Stimulated activated naive CD8-positive, alpha-beta T cell treated with anti-CD3 and anti-CD28 coated beads, Interleukin-15, Interleukin-2, amounts not matched to agents 100 U/mL and 50 U/mL, for 24 hours (primary cell): ENCODE measurements at regions not wholly inside any gene's neighbourhood (a gene's known extent, or its start where the extent isn't known, plus 50 kb on each side); places are given as distances from the start of the nearest gene placed in this dataset.
A peak's percentile ranks its signal among the peaks of the same experiment; 100 is the strongest.
"Not testable (repeated sequence)": the region's sequence is repeated elsewhere in the genome, so short reads cannot be mapped to it uniquely, and the experiment has no call there.

Experiments
- ATAC-seq: fragments of 150-1000 bp; cut with Tn5 transposase; one replicate; pipeline ENCODE4 v1.10.0; 2021
- DNase-seq: peaks from one replicate; pipeline ENCODE4 v3.0.0; 2021

DNA sequence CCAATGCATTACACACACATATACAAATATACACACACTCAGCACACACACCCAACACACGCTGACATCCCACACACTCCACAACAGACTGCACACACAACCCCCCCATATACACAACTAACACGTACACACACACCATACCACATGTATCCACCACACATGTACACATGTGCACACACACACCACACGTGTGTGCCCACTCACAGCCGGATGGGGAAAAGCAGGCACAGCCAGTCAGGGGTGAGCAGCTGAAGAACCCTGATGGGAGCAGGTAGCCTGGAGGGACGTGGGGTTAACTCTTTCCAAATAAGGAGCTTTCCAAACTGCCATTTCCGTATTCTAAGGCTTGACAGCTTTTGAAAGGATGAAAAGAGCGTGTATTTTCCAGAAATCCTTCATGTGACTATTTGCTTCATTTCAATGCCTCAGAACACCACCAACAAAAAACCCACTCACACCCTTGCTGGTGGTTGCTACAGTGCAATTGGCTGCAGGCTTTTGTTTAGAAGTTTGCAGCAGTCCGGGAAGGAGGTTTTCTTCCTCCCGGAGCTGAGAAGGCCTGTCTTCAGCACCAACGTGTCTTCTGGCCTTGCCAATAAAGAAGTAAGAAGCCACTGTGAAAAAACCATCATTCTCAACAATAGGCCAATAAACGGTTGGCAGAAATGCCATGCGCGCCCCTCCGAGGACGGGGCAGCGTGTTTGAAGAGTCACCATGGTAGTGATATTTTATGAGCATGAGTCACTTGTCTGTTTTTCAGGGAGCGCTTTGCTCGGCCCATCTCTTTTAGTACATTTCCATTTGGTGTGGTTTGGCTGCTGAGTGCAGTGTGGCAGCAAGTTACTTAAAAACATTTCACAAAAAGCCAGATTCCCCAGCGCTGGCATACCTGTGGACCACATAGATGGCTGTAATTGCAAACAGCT, 131.3 kb upstream of the GMDS start:
- no peak for DNase-seq

GRCh38 chr6:2375443-2375842, 130.0 kb upstream of the GMDS start:
- no peak for ATAC-seq
- no peak for DNase-seq

More for the DNA sequence above, 131.3 kb upstream of the GMDS start:
- ATAC-seq = no peak

- ATAC-seq (no peak), DNase-seq (no peak)
Measured at GRCh38 chr6:2369606-2370005, 124.2 kb upstream of the GMDS start.

DNA sequence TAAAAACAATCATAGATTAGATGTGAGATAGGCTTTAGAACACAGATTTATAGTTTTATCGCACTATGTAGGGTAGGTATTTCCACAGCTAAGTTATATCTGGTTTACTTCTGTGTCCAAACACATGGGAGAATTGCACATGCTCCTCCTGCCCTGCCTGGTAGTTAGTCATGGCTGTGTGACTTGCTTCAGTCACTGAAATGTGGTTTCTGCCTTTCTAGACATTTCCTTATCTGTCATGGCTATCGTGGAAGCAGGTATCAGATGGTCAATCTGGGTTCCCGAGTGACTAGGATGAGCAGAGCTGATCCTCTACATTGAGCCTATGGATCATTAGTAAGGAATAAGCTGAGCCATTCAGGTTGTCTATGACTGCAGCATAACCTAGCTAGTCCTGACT, 117.8 kb upstream of the GMDS start:
- DNase-seq (no peak), ATAC-seq (no peak)

DNA sequence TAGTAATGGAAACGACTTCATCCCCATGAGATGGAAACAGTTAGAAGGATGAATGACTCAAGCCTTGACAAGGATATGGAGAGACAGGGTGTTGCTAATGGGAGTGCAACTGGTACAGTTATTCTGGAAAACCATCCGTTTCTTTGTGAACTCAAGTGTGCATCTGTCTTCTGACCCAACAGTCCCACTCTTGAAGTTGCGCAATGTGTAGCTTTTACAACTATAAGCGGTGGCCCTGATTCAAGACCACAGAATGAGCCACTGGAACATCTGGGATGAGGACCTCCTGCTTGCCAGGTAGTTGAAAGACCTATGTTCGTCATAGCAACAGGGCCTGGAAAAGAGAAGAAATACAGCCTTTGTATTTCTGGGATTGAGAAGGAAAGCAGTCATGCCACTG, 115.8 kb upstream of the GMDS start:
- ATAC-seq (no peak), DNase-seq (no peak)

GRCh38 chr6:2360716-2361115, 115.3 kb upstream of the GMDS start:
- DNase-seq (no peak), ATAC-seq (no peak)

DNA sequence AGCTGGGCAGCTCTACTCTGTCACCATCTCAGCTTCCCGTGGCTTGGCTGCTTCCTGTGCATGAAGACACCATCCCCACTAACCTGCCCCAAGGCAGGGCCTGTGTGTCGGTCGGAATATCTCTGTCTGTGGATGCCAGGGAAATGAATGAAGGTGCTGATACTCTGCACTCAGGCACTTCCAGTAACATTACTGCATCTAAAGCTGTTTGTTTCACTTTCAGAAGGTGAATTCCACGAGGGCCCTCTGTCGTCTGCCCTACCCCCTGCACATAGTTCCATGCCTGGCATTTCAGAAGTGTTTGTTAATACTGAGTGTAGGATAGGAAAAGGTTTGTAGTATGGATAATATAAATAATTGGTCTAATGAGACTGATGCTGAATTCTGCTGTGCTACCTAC, 114.7 kb upstream of the GMDS start:
- DNase-seq (no peak), ATAC-seq (no peak)

GRCh38 chr6:2355150-2355549, 109.7 kb upstream of the GMDS start:
- ATAC-seq (no peak), DNase-seq (no peak)

GRCh38 chr6:2354138-2354491, 108.7 kb upstream of the GMDS start:
- ATAC-seq (no peak), DNase-seq (no peak)

DNA sequence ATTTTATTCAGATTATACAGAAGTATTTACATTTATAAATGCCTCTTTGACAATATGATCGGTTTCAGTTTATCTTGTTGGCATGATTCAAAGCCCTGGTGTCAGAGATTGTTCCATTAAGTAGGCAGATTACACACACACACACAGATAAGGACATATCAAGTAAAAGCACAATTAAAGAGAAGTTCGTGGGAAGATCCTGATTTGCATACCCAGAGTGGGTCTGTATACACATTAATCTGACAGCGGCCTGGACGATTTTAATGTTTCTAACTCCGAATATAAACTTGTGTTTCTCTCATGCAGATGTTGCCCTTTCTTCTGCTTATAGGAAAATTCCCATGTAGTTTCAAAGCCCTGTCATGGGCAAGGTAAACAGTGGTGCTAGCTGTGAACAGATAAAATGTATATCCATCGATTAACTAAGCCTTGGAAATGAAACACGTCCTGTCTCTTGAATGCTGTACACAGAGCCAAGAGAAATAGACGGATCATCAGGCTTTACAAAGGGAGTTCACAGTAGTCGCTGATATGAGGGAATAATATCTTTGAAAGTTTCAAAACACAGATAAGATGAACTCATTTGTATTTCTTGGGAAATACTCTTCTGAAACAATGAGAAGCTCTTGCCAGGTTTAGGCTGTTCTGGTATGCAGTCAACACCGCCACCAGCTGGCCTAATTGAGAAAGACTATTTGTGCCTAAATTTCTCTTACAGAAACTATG, 108.2 kb upstream of the GMDS start:
- ATAC-seq (no peak), DNase-seq (peak; percentile 60)

- ATAC-seq (no peak), DNase-seq (no peak)
Measured at GRCh38 chr6:2351807-2352431, 106.5 kb upstream of the GMDS start.

- ATAC-seq = no peak
- DNase-seq = no peak
Measured at GRCh38 chr6:2351090-2351489, 105.7 kb upstream of the GMDS start.

DNA sequence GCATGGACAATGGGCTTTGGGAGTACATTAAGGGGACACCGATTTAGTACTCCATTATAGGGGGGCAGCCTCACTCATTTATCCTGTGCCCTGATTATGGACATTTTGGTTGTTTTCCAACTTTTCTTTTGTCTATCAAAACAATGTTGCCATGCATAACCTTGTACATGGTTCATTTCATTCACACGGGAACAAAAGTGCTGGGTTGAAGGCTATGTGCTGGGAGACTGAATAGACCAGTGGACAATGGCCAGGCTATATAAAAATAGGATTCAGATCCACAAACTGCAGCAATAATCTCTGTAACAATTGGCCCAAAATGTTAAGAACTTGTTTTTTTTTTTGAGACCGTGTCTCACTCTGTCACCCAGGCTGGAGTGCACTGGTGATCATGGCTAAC, 100.7 kb upstream of the GMDS start:
- no peak for DNase-seq
- ATAC-seq = no peak

- no peak for ATAC-seq
- DNase-seq = no peak
Measured at GRCh38 chr6:2344319-2344905, 99.0 kb upstream of the GMDS start.

DNA sequence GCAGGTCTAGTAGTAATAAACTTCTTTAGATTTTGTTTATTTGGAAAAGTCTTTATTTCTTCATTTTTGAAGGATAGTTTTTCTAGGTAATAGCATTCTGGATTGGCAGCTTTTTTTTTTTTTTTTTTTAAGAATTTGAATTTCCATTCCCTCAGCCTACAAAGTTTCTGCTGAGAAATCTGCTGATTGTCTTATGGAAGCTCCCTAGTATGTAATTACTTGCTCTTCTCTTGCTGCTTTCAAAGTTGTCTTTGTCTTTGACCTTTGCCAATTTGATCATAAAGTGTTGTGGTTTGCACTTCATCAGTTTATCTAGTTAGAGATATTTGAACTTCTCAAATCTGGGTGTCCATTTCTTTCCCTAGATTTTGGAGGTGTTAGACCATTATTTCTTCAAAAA, 82.2 kb upstream of the GMDS start:
- DNase-seq (no peak), ATAC-seq (no peak)

GRCh38 chr6:2324166-2324953, 79.0 kb upstream of the GMDS start:
- no peak for ATAC-seq
- no peak for DNase-seq

- ATAC-seq, DNase-seq: not testable (repeated sequence)
Measured at GRCh38 chr6:2317498-2317897, 72.1 kb upstream of the GMDS start.

GRCh38 chr6:2314641-2315040, 69.2 kb upstream of the GMDS start:
- ATAC-seq = no peak
- DNase-seq = no peak

- ATAC-seq = no peak
- DNase-seq = no peak
Measured at GRCh38 chr6:2310042-2310441, 64.6 kb upstream of the GMDS start.

DNA sequence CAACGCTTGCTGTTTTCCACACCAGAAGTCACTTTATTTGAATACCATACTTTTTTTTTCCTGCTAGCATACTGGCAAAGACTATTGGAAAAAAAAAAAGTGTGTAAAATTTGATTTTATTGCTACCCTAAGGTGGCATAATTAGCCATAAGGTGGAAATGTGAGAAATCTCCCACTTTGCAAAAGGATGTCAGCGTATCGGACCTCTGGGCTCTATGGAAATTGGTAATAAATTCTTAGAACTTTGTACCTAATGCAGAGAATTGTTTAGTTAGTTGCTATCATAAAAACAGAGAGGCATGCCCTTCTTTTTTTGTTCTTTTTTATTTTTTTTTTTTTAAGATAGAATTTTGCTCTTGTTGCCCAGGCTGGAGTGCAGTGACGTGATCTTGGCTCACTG, 63.7 kb upstream of the GMDS start:
- no peak for ATAC-seq

GRCh38 chr6:2307799-2308198, 62.4 kb upstream of the GMDS start:
- ATAC-seq (no peak), DNase-seq (no peak)

More for the DNA sequence above, 63.7 kb upstream of the GMDS start:
- DNase-seq = no peak

GRCh38 chr6:2305951-2306350, 60.5 kb upstream of the GMDS start:
- no peak for ATAC-seq
- DNase-seq = no peak
